ENCODE measurements at regions not wholly inside any gene's neighbourhood (a gene's known extent, or its start where the extent isn't known, plus 50 kb on each side); places are given as distances from the start of the nearest gene placed in this dataset.

DNA sequence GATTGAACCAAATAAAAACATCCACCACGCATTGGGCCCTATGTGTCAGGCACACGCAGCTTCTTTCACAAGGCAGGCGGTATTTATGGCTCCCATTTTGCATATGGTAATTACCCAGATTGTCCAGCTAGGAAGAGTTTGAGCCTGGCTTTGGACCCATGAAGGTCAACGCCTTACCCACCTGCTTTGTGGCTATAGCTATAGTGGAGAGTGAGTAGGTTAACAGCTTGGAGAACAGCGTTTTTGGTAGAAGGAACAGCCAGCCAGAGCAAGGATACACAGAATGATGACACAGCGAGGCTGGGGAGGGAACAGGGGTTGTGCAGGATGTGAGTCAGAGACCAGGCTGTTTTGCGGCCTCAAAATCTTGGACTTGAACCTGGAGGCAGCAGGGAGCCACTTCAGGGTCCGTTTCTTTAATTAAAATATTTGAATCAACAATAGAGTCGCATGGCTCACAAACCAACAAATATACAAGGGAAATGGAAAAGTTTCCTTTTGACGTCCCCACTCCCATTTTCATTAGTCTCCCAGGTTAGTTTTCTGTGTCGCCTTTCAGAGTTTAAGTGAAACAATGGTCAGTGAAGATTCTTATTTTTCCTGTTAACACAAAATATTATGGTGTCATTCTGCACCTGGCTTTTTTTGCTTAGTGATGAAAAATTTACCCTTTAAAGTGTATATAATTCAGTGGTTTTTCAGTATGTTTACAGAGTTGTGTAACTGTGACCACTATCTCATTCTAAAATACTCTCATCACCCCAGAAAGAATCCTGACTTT lies 118.2 kb upstream of the STX18 start:
- TF ChIP-seq YY1 (IDR thresholded peaks at IDR 0.05; ENCODE audit: insufficient read depth, insufficient read length) = no peak
- TF ChIP-seq SUZ12 (IDR thresholded peaks at IDR 0.05; ENCODE audit: extremely low read depth, insufficient read depth, insufficient read length) = no peak
- no peak for TF ChIP-seq ZNF274 (IDR thresholded peaks at IDR 0.05; ENCODE audit: low read depth, low read length)
